ENCODE measurements at regions not wholly inside any gene's neighbourhood (a gene's known extent, or its start where the extent isn't known, plus 50 kb on each side); places are given as distances from the start of the nearest gene placed in this dataset.

DNA sequence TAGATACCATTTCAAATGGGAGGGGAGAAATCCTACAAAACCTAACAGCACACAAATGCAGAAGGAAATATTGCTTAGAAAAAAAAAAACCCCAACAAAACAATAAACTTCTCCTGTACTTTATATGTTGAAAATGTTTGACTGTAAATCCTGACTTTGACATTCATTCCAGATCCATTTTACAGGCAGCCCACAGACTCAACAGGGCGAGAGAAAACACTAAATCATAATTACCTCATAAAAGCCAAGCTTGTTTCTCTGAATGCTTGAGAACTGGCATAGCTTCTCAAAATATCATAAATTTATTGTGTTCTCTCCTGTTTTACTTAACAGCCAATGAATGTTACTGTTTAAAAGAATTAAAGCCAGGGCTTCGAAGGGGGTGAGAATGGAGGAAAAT lies 273.2 kb downstream of the CD83 start:
- H3K36me3 ChIP-seq (replicated peaks in 1 of 2; ENCODE audit: control insufficient read depth in 1 of 2, insufficient read depth in 2 of 2, low read length in 1 of 2): no peaks in the 10 kb centered on the region
- no peak for DNase-seq
- H3F3A ChIP-seq (replicated peaks; ENCODE audit: insufficient read depth): no peaks in the 10 kb centered on the region
- ChIA-PET CTCF (interaction anchor here (1.6 kb wide), 1 partner anchor 1232 kb away, joined by 3 read pairs; no protein-coding TSS in a partner anchor), POLR2A (no interaction called here)
- H2AFZ ChIP-seq (ENCODE audit: low read depth): no peak overlapping the region
- H3K27ac ChIP-seq (ENCODE audit: low read depth in 2 of 2, low read length in 1 of 2): no peak overlapping the region
- no peaks in the 10 kb centered on the region for H3K79me2 ChIP-seq (ENCODE audit: insufficient read depth)
- TF ChIP-seq RCOR1 (IDR thresholded peaks at IDR 0.05; ENCODE audit: low read length): no peak
- no peak for TF ChIP-seq POLR2AphosphoS5 (IDR thresholded peaks at IDR 0.05; ENCODE audit: low read depth, low read length)
- no peak for TF ChIP-seq EZH2phosphoT487 (IDR thresholded peaks at IDR 0.05; ENCODE audit: borderline replicate concordance, low read depth)
- TF ChIP-seq RFX5 (IDR thresholded peaks at IDR 0.05; ENCODE audit: low read length): no peak
- TF ChIP-seq NFIC (IDR thresholded peaks at IDR 0.05; ENCODE audit: borderline replicate concordance): no peak
- no peak for TF ChIP-seq MXI1 (IDR thresholded peaks at IDR 0.05; ENCODE audit: low read depth, low read length)
- TF ChIP-seq, protein P1, sequence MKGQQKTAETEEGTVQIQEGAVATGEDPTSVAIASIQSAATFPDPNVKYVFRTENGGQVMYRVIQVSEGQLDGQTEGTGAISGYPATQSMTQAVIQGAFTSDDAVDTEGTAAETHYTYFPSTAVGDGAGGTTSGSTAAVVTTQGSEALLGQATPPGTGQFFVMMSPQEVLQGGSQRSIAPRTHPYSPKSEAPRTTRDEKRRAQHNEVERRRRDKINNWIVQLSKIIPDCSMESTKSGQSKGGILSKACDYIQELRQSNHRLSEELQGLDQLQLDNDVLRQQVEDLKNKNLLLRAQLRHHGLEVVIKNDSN (IDR thresholded peaks at IDR 0.05; ENCODE audit: borderline replicate concordance, low read depth): no peak
- TF ChIP-seq, protein P2, sequence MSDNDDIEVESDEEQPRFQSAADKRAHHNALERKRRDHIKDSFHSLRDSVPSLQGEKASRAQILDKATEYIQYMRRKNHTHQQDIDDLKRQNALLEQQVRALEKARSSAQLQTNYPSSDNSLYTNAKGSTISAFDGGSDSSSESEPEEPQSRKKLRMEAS (IDR thresholded peaks at IDR 0.05; ENCODE audit: low read depth): no peak
- TF ChIP-seq, protein P3, sequence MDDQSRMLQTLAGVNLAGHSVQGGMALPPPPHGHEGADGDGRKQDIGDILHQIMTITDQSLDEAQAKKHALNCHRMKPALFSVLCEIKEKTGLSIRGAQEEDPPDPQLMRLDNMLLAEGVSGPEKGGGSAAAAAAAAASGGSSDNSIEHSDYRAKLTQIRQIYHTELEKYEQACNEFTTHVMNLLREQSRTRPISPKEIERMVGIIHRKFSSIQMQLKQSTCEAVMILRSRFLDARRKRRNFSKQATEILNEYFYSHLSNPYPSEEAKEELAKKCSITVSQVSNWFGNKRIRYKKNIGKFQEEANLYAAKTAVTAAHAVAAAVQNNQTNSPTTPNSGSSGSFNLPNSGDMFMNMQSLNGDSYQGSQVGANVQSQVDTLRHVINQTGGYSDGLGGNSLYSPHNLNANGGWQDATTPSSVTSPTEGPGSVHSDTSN (IDR thresholded peaks at IDR 0.05): no peak
- TF ChIP-seq, protein P4, sequence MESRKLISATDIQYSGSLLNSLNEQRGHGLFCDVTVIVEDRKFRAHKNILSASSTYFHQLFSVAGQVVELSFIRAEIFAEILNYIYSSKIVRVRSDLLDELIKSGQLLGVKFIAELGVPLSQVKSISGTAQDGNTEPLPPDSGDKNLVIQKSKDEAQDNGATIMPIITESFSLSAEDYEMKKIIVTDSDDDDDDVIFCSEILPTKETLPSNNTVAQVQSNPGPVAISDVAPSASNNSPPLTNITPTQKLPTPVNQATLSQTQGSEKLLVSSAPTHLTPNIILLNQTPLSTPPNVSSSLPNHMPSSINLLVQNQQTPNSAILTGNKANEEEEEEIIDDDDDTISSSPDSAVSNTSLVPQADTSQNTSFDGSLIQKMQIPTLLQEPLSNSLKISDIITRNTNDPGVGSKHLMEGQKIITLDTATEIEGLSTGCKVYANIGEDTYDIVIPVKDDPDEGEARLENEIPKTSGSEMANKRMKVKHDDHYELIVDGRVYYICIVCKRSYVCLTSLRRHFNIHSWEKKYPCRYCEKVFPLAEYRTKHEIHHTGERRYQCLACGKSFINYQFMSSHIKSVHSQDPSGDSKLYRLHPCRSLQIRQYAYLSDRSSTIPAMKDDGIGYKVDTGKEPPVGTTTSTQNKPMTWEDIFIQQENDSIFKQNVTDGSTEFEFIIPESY (IDR thresholded peaks at IDR 0.05; ENCODE audit: borderline replicate concordance, low read depth): no peak
- no peak for TF ChIP-seq RXRA (IDR thresholded peaks at IDR 0.05; ENCODE audit: borderline replicate concordance, low read depth)
- no peak for TF ChIP-seq FOXJ3 (CRISPR knock-in tag; IDR thresholded peaks at IDR 0.05)
- no peak for TF ChIP-seq NRF1 (IDR thresholded peaks at IDR 0.05; ENCODE audit: low read depth, low read length)
- H3K4me1 ChIP-seq (ENCODE audit: control insufficient read depth in 1 of 2, insufficient read depth in 2 of 2, low read depth in 1 of 2, low read length in 1 of 2): no peaks in the 10 kb centered on the region
- no peak overlapping the region for H3K9ac ChIP-seq
- no peaks in the 10 kb centered on the region for H3K9me3 ChIP-seq
- H3K4me2 ChIP-seq: no peak overlapping the region
- no peak overlapping the region for H3K4me3 ChIP-seq (ENCODE audit: low read depth in 2 of 2, low read length in 1 of 2)
- H3K9me2 ChIP-seq: no peaks in the 10 kb centered on the region
- H3K27me3 ChIP-seq (ENCODE audit: insufficient read depth): no peaks in the 10 kb centered on the region
- WGBS (ENCODE audit: low lambda C conversion rate): 12% methylated on average over 2 of the region's 2 CpGs
- no peaks in the 10 kb centered on the region for H4K20me1 ChIP-seq (ENCODE audit: insufficient read depth)

DNA sequence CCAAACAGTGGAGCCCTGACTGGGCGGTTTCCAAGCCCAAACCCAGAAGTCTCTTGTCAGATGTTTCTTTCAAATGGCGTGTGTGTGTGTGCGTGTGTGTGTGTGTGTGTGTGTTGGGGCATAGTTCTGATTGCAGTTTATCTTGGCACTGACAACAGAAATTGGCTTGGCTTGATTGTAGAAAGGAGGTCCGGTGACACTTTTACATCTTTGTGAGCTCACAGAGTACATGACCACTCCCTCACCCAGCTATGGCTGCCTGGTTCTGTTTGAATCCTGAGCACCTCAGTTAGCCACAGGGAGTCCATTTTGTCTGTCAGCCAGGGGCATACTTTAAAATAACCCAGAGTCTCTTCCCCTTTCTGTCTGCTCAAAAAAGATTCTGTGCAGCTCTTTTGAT lies 276.3 kb downstream of the CD83 start:
- Histone ChIP-seq H3K27ac (ENCODE audit: low read depth in 2 of 2, low read length in 1 of 2) (no peak overlapping the region), H3K27me3 (ENCODE audit: insufficient read depth) (no peaks in the 10 kb centered on the region), H3K79me2 (ENCODE audit: insufficient read depth) (no peaks in the 10 kb centered on the region), H3K9me3 (no peaks in the 10 kb centered on the region), H3F3A (replicated peaks; ENCODE audit: insufficient read depth) (no peaks in the 10 kb centered on the region), H2AFZ (ENCODE audit: low read depth) (no peak overlapping the region), H3K4me2 (no peak overlapping the region), H3K9me2 (no peaks in the 10 kb centered on the region), H3K4me1 (ENCODE audit: control insufficient read depth in 1 of 2, insufficient read depth in 2 of 2, low read depth in 1 of 2, low read length in 1 of 2) (no peaks in the 10 kb centered on the region), H3K4me3 (ENCODE audit: low read depth in 2 of 2, low read length in 1 of 2) (no peak overlapping the region), H4K20me1 (ENCODE audit: insufficient read depth) (no peaks in the 10 kb centered on the region), H3K9ac (no peak overlapping the region), H3K36me3 (replicated peaks in 1 of 2; ENCODE audit: control insufficient read depth in 1 of 2, insufficient read depth in 2 of 2, low read length in 1 of 2) (no peaks in the 10 kb centered on the region)
- no peak for TF ChIP-seq CHD2 (IDR thresholded peaks at IDR 0.05; ENCODE audit: low read length, partially characterized antibody)
- TF ChIP-seq EP300 (IDR thresholded peaks at IDR 0.05; ENCODE audit: borderline replicate concordance in 1 of 2, low read depth in 1 of 2, low read length in 1 of 2): no peak
- TF ChIP-seq TCF12 (IDR thresholded peaks at IDR 0.05): no peak
- TF ChIP-seq, protein P5, sequence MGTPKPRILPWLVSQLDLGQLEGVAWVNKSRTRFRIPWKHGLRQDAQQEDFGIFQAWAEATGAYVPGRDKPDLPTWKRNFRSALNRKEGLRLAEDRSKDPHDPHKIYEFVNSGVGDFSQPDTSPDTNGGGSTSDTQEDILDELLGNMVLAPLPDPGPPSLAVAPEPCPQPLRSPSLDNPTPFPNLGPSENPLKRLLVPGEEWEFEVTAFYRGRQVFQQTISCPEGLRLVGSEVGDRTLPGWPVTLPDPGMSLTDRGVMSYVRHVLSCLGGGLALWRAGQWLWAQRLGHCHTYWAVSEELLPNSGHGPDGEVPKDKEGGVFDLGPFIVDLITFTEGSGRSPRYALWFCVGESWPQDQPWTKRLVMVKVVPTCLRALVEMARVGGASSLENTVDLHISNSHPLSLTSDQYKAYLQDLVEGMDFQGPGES (IDR thresholded peaks at IDR 0.05; ENCODE audit: low read depth, low read length): no peak
- no peak for TF ChIP-seq SIN3A (IDR thresholded peaks at IDR 0.05; ENCODE audit: borderline replicate concordance, low read depth, low read length)
- TF ChIP-seq FOXM1 (IDR thresholded peaks at IDR 0.05; ENCODE audit: low read depth): no peak
- no peak for TF ChIP-seq JUND (IDR thresholded peaks at IDR 0.05)
- TF ChIP-seq GABPA (IDR thresholded peaks at IDR 0.05; ENCODE audit: low read depth): no peak
- no peak for TF ChIP-seq MXI1 (IDR thresholded peaks at IDR 0.05; ENCODE audit: low read depth, low read length)
- TF ChIP-seq, protein P3 (IDR thresholded peaks at IDR 0.05): no peak
- TF ChIP-seq, protein P1 (IDR thresholded peaks at IDR 0.05; ENCODE audit: borderline replicate concordance, low read depth): no peak
- CTCF ChIA-PET: no interaction called here
- WGBS (ENCODE audit: low lambda C conversion rate): 65% methylated on average over 4 of the region's 4 CpGs
- POLR2A ChIA-PET: no interaction called here
- DNase-seq: no peak

Data from SK-N-SH (cell line).